ENCODE measurements at regions not wholly inside any gene's neighbourhood (a gene's known extent, or its start where the extent isn't known, plus 50 kb on each side); places are given as distances from the start of the nearest gene placed in this dataset.

- H3K14ac ChIP-seq (ENCODE audit: insufficient read depth, low read length): no peak overlapping the region
- no peak overlapping the region for H2AFZ ChIP-seq (ENCODE audit: low read length)
- no peak overlapping the region for H4K91ac ChIP-seq (ENCODE audit: insufficient read length, low read depth, low read length)
- no peaks in the 10 kb centered on the region for H3K9me3 ChIP-seq (ENCODE audit: control insufficient read depth, low read depth, low read length)
- no peaks in the 10 kb centered on the region for H3K79me1 ChIP-seq (ENCODE audit: insufficient read depth, low read depth, low read length, poor library complexity, severe bottlenecking)
- no peak overlapping the region for H2BK120ac ChIP-seq (ENCODE audit: low read depth, low read length, poor library complexity, severe bottlenecking)
- no peaks in the 10 kb centered on the region for H3K9me3 Mint-ChIP-seq
- no peak overlapping the region for H3K4ac ChIP-seq (ENCODE audit: low read depth, low read length)
- DNase-seq: no peak
- H2BK5ac ChIP-seq (ENCODE audit: insufficient read length, low read length): no peak overlapping the region
- H3K18ac ChIP-seq (ENCODE audit: insufficient read length, low read depth, low read length): no peak overlapping the region
- H3K4me1 ChIP-seq (ENCODE audit: insufficient read depth, low read length): peaks cover 4% of the 10 kb centered on the region; the same call in 1 of the 2 replicates
- no peaks in the 10 kb centered on the region for H3K36me3 Mint-ChIP-seq (ENCODE audit: insufficient read depth in 1 of 3, low read depth in 3 of 3)
- H2BK20ac ChIP-seq (ENCODE audit: low read depth, low read length, poor library complexity, severe bottlenecking): no peak overlapping the region
- no peak overlapping the region for H3T11ph ChIP-seq (ENCODE audit: low read length)
- peaks cover 3% of the 10 kb centered on the region for H3K27me3 Mint-ChIP-seq (ENCODE audit: low read depth)
- no peaks in the 10 kb centered on the region for H4K20me1 ChIP-seq (ENCODE audit: control insufficient read depth, insufficient read depth, insufficient read length)
- H2BK12ac ChIP-seq (ENCODE audit: insufficient read length, low read depth, low read length): no peak overlapping the region
- H3K4me3 Mint-ChIP-seq: no peak overlapping the region
- H3K9ac ChIP-seq (ENCODE audit: extremely low read depth, insufficient read length, low read length): no peak overlapping the region
- no peak overlapping the region for H3K27ac Mint-ChIP-seq
- no peaks in the 10 kb centered on the region for H3K23me2 ChIP-seq (ENCODE audit: insufficient read length, low read depth, low read length, poor library complexity, severe bottlenecking)
- no peak overlapping the region for H4K5ac ChIP-seq (ENCODE audit: insufficient read length, low read depth, low read length)
- no peak overlapping the region for H3K27ac ChIP-seq (ENCODE audit: insufficient read length, low read depth, low read length)
- no peaks in the 10 kb centered on the region for H3K27me3 ChIP-seq (ENCODE audit: insufficient read depth, low read length)
- TF ChIP-seq CTCF (conservative IDR thresholded peaks at IDR 0.05): no peak
- H3K4me2 ChIP-seq (ENCODE audit: insufficient read depth, insufficient read length, low read length): no peak overlapping the region
- H3K79me2 ChIP-seq (ENCODE audit: insufficient read depth, low read length): no peaks in the 10 kb centered on the region
- H3K4me1 Mint-ChIP-seq: peaks cover 10 to 11% of the 10 kb centered on the region in 2 experiments
- WGBS (ENCODE audit: extremely low coverage, insufficient read length, low lambda C conversion rate): no CpG with 5 or more reads among the region's 4 CpGs
- H4K8ac ChIP-seq (replicated peaks; ENCODE audit: insufficient read length, low read depth, low read length): no peak overlapping the region
- no peak overlapping the region for H2AK5ac ChIP-seq (ENCODE audit: insufficient read length, low read length)
- no peak overlapping the region for H3K23ac ChIP-seq (ENCODE audit: insufficient read length, low read depth, low read length)
- H2BK15ac ChIP-seq (ENCODE audit: low read depth, low read length): no peak overlapping the region
- no peak overlapping the region for H3K56ac ChIP-seq (ENCODE audit: insufficient read length, low read depth, low read length)
These were observed 97.4 kb downstream of the CHST1 start for GRCh38 chr11:45568049-45568448.

Data from H9 (cell line).